Suprapubic skin (tissue), 4 donors: ENCODE measurements at regions not wholly inside any gene's neighbourhood (a gene's known extent, or its start where the extent isn't known, plus 50 kb on each side); places are given as distances from the start of the nearest gene placed in this dataset.
A peak's percentile ranks its signal among the peaks of the same experiment; 100 is the strongest.

ENCODE experiments used
- DNase-seq, 2 donors: peaks; one replicate each; pipeline ENCODE4 v3.0.0-alpha.2; 2019; ENCODE audit warnings: low spot score in 2 of 2
- H3K27ac ChIP-seq: fragments of 200-600 bp; sonication (generic); one replicate; pipeline ENCODE4 v1.5.1; 2019
- H3K27me3 ChIP-seq: fragments of 200-600 bp; sonication (generic); one replicate; pipeline ENCODE4 v1.5.1; 2019
- H3K36me3 ChIP-seq: fragments of 200-600 bp; sonication (generic); one replicate; pipeline ENCODE4 v1.5.1; 2019
- H3K4me1 ChIP-seq: fragments of 200-600 bp; sonication (generic); one replicate; pipeline ENCODE4 v1.5.1; 2019
- H3K4me3 ChIP-seq: fragments of 200-600 bp; sonication (generic); one replicate; pipeline ENCODE4 v1.5.1; 2019; ENCODE audit warnings: mild to moderate bottlenecking
- H3K9me3 ChIP-seq: fragments of 200-600 bp; sonication (generic); one replicate; pipeline ENCODE4 v1.5.1; 2019
- CTCF ChIP-seq, 2 donors: fragments of 200-600 bp in 1 of 2; fragments of 450-650 bp in 1 of 2; sonication (generic) in 1 of 2; IDR thresholded peaks; one replicate each; pipeline ENCODE4 v1.5.1; 2016 to 2019; ENCODE audit warnings: antibody characterized with exemption in 2 of 2, mild to moderate bottlenecking in 1 of 2, moderate library complexity in 1 of 2
- EP300 ChIP-seq: sonication (generic); formaldehyde crosslinking; IDR thresholded peaks from one replicate; pipeline ENCODE4 v1.6.1; 2017; ENCODE audit warnings: antibody characterized with exemption
- POLR2A ChIP-seq, 2 donors: fragments of 450-650 bp; IDR thresholded peaks; one replicate each; pipeline ENCODE4 v1.6.1; 2017; ENCODE audit warnings: antibody characterized with exemption in 2 of 2, mild to moderate bottlenecking in 2 of 2, moderate library complexity in 2 of 2
- POLR2AphosphoS5 ChIP-seq, 3 donors: sonication (generic); formaldehyde crosslinking; IDR thresholded peaks; one replicate each; pipeline ENCODE4 v1.6.1; 2017; ENCODE audit warnings: antibody characterized with exemption in 3 of 3
- WGBS: methylation state at CpG from one replicate; pipeline ENCODE4 v1.1.5; 2018; 5-methylcytosine and 5-hydroxymethylcytosine counted together

- Histone ChIP-seq H3K9me3 (peaks cover 9% of the 10 kb centered on the region), H3K4me1 (peaks cover 30% of the 10 kb centered on the region), H3K4me3 (no peak overlapping the region), H3K27ac (peak overlapping the region; percentile 73), H3K36me3 (no peaks in the 10 kb centered on the region), H3K27me3 (no peaks in the 10 kb centered on the region)
- peak; percentile 84 to 89 for DNase-seq
- TF ChIP-seq POLR2AphosphoS5 (IDR thresholded peaks at IDR 0.05) (peak in 2 of 3 donors; percentile 48 to 67), CTCF (IDR thresholded peaks at IDR 0.05) (no peak)
- 45% methylated on average over 6 of the region's 6 CpGs for WGBS
Observed at GRCh38 chr5:67648201-67648671, 451.6 kb upstream of the CD180 start.

DNA sequence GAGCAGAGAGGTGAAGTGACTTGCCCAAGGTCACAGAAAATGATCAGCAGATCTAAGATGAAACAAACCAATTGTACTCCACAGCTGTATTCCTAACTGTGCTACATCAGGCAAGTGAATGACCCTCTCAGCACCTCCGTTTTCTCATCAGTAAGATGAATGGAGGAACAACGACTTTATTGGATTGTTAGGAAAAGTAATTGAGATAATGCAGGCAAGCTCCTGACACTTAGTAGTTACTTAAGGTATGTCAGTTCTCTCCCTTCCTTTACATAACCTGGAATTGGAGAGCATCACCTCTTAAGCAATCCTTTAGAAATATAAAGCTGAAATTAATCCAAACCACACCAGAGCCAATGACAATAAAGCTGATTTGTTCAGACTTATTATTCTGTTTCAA lies 451.2 kb upstream of the CD180 start:
- WGBS: 62% methylated on average over 2 of the region's 2 CpGs
- no peak overlapping the region for H3K4me3 ChIP-seq
- no peak for DNase-seq
- peaks cover 35% of the 10 kb centered on the region for H3K4me1 ChIP-seq
- H3K9me3 ChIP-seq: peaks cover 9% of the 10 kb centered on the region
- H3K27me3 ChIP-seq: no peaks in the 10 kb centered on the region
- TF ChIP-seq EP300: no peak
- TF ChIP-seq POLR2A (IDR thresholded peaks at IDR 0.05): no peak
- TF ChIP-seq CTCF (IDR thresholded peaks at IDR 0.05): no peak
- TF ChIP-seq POLR2AphosphoS5 (IDR thresholded peaks at IDR 0.05): no peak
- H3K36me3 ChIP-seq: no peaks in the 10 kb centered on the region
- peak overlapping the region; percentile 73 for H3K27ac ChIP-seq

GRCh38 chr5:67644221-67644920 lies 447.8 kb upstream of the CD180 start:
- Histone ChIP-seq H3K4me3 (no peak overlapping the region), H3K9me3 (peaks cover 9% of the 10 kb centered on the region), H3K36me3 (no peaks in the 10 kb centered on the region), H3K27ac (no peak overlapping the region), H3K4me1 (peaks cover 44% of the 10 kb centered on the region), H3K27me3 (no peaks in the 10 kb centered on the region)
- DNase-seq: no peak
- TF ChIP-seq EP300: no peak
- no peak for TF ChIP-seq POLR2AphosphoS5 (IDR thresholded peaks at IDR 0.05)
- no peak for TF ChIP-seq POLR2A (IDR thresholded peaks at IDR 0.05)
- no peak for TF ChIP-seq CTCF (IDR thresholded peaks at IDR 0.05)
- 81% methylated on average over 3 of the region's 3 CpGs for WGBS

GRCh38 chr5:67643536-67643935 lies 446.9 kb upstream of the CD180 start:
- Histone ChIP-seq H3K36me3 (no peaks in the 10 kb centered on the region), H3K27me3 (no peaks in the 10 kb centered on the region), H3K27ac (no peak overlapping the region), H3K9me3 (peaks cover 9% of the 10 kb centered on the region), H3K4me1 (peaks cover 45% of the 10 kb centered on the region), H3K4me3 (no peak overlapping the region)
- TF ChIP-seq CTCF (IDR thresholded peaks at IDR 0.05) (no peak), POLR2A (IDR thresholded peaks at IDR 0.05) (no peak), POLR2AphosphoS5 (IDR thresholded peaks at IDR 0.05) (no peak), EP300 (no peak)
- DNase-seq: no peak
- WGBS: 44% methylated on average over 2 of the region's 2 CpGs

DNA sequence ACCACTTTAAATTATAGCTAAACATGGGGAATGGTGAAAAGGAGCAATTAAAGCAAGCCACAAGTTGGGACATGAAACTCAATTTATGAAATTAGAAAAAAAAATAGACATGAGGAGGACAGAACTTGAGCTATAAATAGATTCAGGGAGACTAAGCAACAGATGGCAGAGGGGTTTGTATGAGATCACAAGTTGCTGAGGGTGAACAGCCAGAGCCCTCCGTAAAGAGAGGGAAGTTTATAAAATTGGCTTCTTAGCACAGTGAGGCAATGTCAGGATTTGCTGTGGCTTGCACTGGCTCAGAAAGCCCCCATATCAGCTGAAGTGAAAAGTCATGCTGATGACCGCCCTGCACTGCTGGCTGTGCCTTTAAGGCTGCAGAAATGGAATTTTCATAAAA lies 443.4 kb upstream of the CD180 start:
- Histone ChIP-seq H3K27me3 (no peaks in the 10 kb centered on the region), H3K36me3 (no peaks in the 10 kb centered on the region), H3K4me1 (peaks cover 30% of the 10 kb centered on the region), H3K27ac (peak overlapping the region; percentile 46), H3K9me3 (peaks cover 8% of the 10 kb centered on the region), H3K4me3 (no peak overlapping the region)
- TF ChIP-seq EP300 (no peak), CTCF (IDR thresholded peaks at IDR 0.05) (no peak), POLR2AphosphoS5 (IDR thresholded peaks at IDR 0.05) (no peak), POLR2A (IDR thresholded peaks at IDR 0.05) (no peak)
- no peak for DNase-seq
- WGBS: 27% methylated on average over 2 of the region's 2 CpGs
